ENCODE measurements at regions not wholly inside any gene's neighbourhood (a gene's known extent, or its start where the extent isn't known, plus 50 kb on each side); places are given as distances from the start of the nearest gene placed in this dataset.
"Not testable (repeated sequence)": the region's sequence is repeated elsewhere in the genome, so short reads cannot be mapped to it uniquely, and the experiment has no call there.

- no peak for TF ChIP-seq CTCF (IDR thresholded peaks at IDR 0.05; ENCODE audit: extremely low read depth, missing control alignments)
- no peak for DNase-seq (ENCODE audit: low spot score)
These were observed 113.9 kb upstream of the RGS1 start for GRCh38 chr1:192461684-192462083.

GRCh38 chr1:192462616-192463015 is 113.0 kb upstream of the RGS1 start:
- no peak for TF ChIP-seq CTCF (IDR thresholded peaks at IDR 0.05; ENCODE audit: extremely low read depth, missing control alignments)
- DNase-seq (ENCODE audit: low spot score), result no peak

GRCh38 chr1:192463661-192464060 is 111.9 kb upstream of the RGS1 start:
- TF ChIP-seq CTCF (IDR thresholded peaks at IDR 0.05; ENCODE audit: extremely low read depth, missing control alignments), result no peak
- no peak for DNase-seq (ENCODE audit: low spot score)

- not testable (repeated sequence) for DNase-seq (ENCODE audit: low spot score)
These were observed 110.4 kb upstream of the RGS1 start for GRCh38 chr1:192465221-192465620.

GRCh38 chr1:192474080-192474683 is 101.4 kb upstream of the RGS1 start:
- DNase-seq (ENCODE audit: low spot score), result peak; percentile 31
- peak; percentile 35 for TF ChIP-seq CTCF (IDR thresholded peaks at IDR 0.05; ENCODE audit: extremely low read depth, missing control alignments)

GRCh38 chr1:192475329-192475728 is 100.2 kb upstream of the RGS1 start:
- no peak for TF ChIP-seq CTCF (IDR thresholded peaks at IDR 0.05; ENCODE audit: extremely low read depth, missing control alignments)
- no peak for DNase-seq (ENCODE audit: low spot score)

- no peak for DNase-seq (ENCODE audit: low spot score)
- TF ChIP-seq CTCF (IDR thresholded peaks at IDR 0.05; ENCODE audit: extremely low read depth, missing control alignments), result no peak
These were observed 99.6 kb upstream of the RGS1 start for GRCh38 chr1:192475970-192476369.

GRCh38 chr1:192476802-192477298 is 98.7 kb upstream of the RGS1 start:
- no peak for DNase-seq (ENCODE audit: low spot score)
- no peak for TF ChIP-seq CTCF (IDR thresholded peaks at IDR 0.05; ENCODE audit: extremely low read depth, missing control alignments)
